Midbrain (tissue), 1 donor: ENCODE measurements at regions not wholly inside any gene's neighbourhood (a gene's known extent, or its start where the extent isn't known, plus 50 kb on each side); places are given as distances from the start of the nearest gene placed in this dataset.

ENCODE experiments used
- DNase-seq: peaks from one replicate; lab custom pipeline; 2025; lab: John Stamatoyannopoulos, UW

GRCh38 chr9:28620661-28621060 lies 1047.4 kb upstream of the C9orf72 start:
- DNase-seq: no peak

GRCh38 chr9:28624771-28625170 lies 1051.5 kb upstream of the C9orf72 start:
- no peak for DNase-seq

GRCh38 chr9:28628031-28628430 lies 1054.8 kb upstream of the C9orf72 start:
- DNase-seq: no peak

GRCh38 chr9:28648723-28649122 lies 1075.4 kb upstream of the C9orf72 start:
- no peak for DNase-seq

GRCh38 chr9:28650327-28650726 lies 1077.0 kb upstream of the C9orf72 start:
- no peak for DNase-seq

- DNase-seq: no peak
Observed at GRCh38 chr9:28651050-28651722, 1077.9 kb upstream of the C9orf72 start.

- DNase-seq: no peak
Observed at GRCh38 chr9:28653216-28653615, 1079.9 kb upstream of the C9orf72 start.

- DNase-seq: no peak
Observed at GRCh38 chr9:28656727-28657126, 1083.4 kb upstream of the C9orf72 start.

- DNase-seq: no peak
Observed at GRCh38 chr9:28661853-28662252, 1088.6 kb upstream of the C9orf72 start.

- DNase-seq: no peak
Observed at GRCh38 chr9:28662675-28663074, 1089.4 kb upstream of the C9orf72 start.

- DNase-seq: no peak
Observed at GRCh38 chr9:28668158-28668557, 1094.9 kb upstream of the C9orf72 start.

- no peak for DNase-seq
Observed at GRCh38 chr9:28671000-28671399, 1097.7 kb upstream of the C9orf72 start.

- no peak for DNase-seq
Observed at GRCh38 chr9:28678097-28678496, 1104.8 kb upstream of the C9orf72 start.

GRCh38 chr9:28688172-28688571 lies 1114.9 kb upstream of the C9orf72 start:
- DNase-seq: no peak

GRCh38 chr9:28692012-28692411 lies 1118.7 kb upstream of the C9orf72 start:
- no peak for DNase-seq

- DNase-seq: no peak
Observed at GRCh38 chr9:28696960-28697359, 1123.7 kb upstream of the C9orf72 start.

GRCh38 chr9:28699632-28700031 lies 1126.4 kb upstream of the C9orf72 start:
- no peak for DNase-seq

GRCh38 chr9:28707616-28708015 lies 1134.3 kb upstream of the C9orf72 start:
- no peak for DNase-seq

GRCh38 chr9:28714188-28714587 lies 1140.9 kb upstream of the C9orf72 start:
- no peak for DNase-seq

- DNase-seq: no peak
Observed at GRCh38 chr9:28718226-28718625, 1144.9 kb upstream of the C9orf72 start.

- DNase-seq: no peak
Observed at GRCh38 chr9:28720746-28721145, 1147.5 kb upstream of the C9orf72 start.

GRCh38 chr9:28730111-28730510 lies 1156.8 kb upstream of the C9orf72 start:
- DNase-seq: no peak

- DNase-seq: no peak
Observed at GRCh38 chr9:28735738-28736342, 1162.6 kb upstream of the C9orf72 start.

GRCh38 chr9:28741459-28741858 lies 1168.2 kb upstream of the C9orf72 start:
- no peak for DNase-seq
